DND-41 (cell line): ENCODE measurements at regions not wholly inside any gene's neighbourhood (a gene's known extent, or its start where the extent isn't known, plus 50 kb on each side); places are given as distances from the start of the nearest gene placed in this dataset.

Source experiments
- ATAC-seq: fragments of 200-7000 bp; cut with Tn5 transposase; 3 replicates; pipeline ENCODE4 v1.9.1; 2021; ENCODE audit warnings: low read depth; ENCODE audit not compliant: insufficient read depth
- DNase-seq: peaks from one replicate; pipeline ENCODE4 v3.0.0-alpha.2; 2020
- H2AFZ ChIP-seq: 2 replicates; pipeline ENCODE4 v1.6.0; 2012; ENCODE audit warnings: low read depth, low read length
- H3K27ac ChIP-seq: 2 replicates; pipeline ENCODE4 v1.5.1; 2012; ENCODE audit warnings: low read length, inconsistent platforms
- H3K27me3 ChIP-seq: fragments of 200-600 bp; sonication (generic); 2 replicates; pipeline ENCODE4 v1.6.0; 2012; ENCODE audit warnings: low read length, mild to moderate bottlenecking, inconsistent platforms; ENCODE audit not compliant: insufficient read depth, poor library complexity
- H3K36me3 ChIP-seq: 2 replicates; pipeline ENCODE4 v1.5.1; 2012; ENCODE audit warnings: low read length, inconsistent platforms; ENCODE audit not compliant: insufficient read depth
- H3K4me1 ChIP-seq: 2 replicates; pipeline ENCODE4 v1.5.1; 2012; ENCODE audit warnings: mild to moderate bottlenecking, low read length; ENCODE audit not compliant: insufficient read depth
- H3K4me2 ChIP-seq: 2 replicates; pipeline ENCODE4 v1.6.0; 2012; ENCODE audit warnings: mild to moderate bottlenecking, moderate library complexity, low read length, inconsistent platforms; ENCODE audit not compliant: insufficient read depth
- H3K4me3 ChIP-seq, 2 experiments: fragments of 200-600 bp in 1 of 2; shearing (Covaris generic) in 1 of 2; 2 replicates each; pipeline ENCODE4 v1.5.1; 2012 to 2016; ENCODE audit warnings: inconsistent platforms in 2 of 2, low read length in 2 of 2, mild to moderate bottlenecking in 2 of 2, low read depth in 1 of 2, moderate library complexity in 1 of 2
- H3K79me2 ChIP-seq: 2 replicates; pipeline ENCODE4 v1.6.0; 2012; ENCODE audit warnings: low read length, inconsistent platforms; ENCODE audit not compliant: insufficient read depth
- H3K9ac ChIP-seq: 2 replicates; pipeline ENCODE4 v1.6.0; 2012; ENCODE audit warnings: low read depth, mild to moderate bottlenecking, inconsistent platforms, low read length, moderate library complexity
- H3K9me3 ChIP-seq: 2 replicates; pipeline ENCODE4 v1.5.1; 2012; ENCODE audit warnings: low read length, moderate library complexity, mild to moderate bottlenecking, inconsistent platforms; ENCODE audit not compliant: insufficient read depth, severe bottlenecking
- H4K20me1 ChIP-seq: 2 replicates; pipeline ENCODE4 v1.6.0; 2012; ENCODE audit warnings: low read length; ENCODE audit not compliant: insufficient read depth
- EZH2 ChIP-seq: IDR thresholded peaks from 3 replicates; pipeline ENCODE4 v1.6.1; 2012; ENCODE audit warnings: borderline replicate concordance, low read depth, mild to moderate bottlenecking, moderate library complexity, low read length, inconsistent platforms; ENCODE audit not compliant: severe bottlenecking
- TF ChIP-seq, protein P1 (sequence below): IDR thresholded peaks from 2 replicates; pipeline ENCODE4 v1.5.1; 2012; ENCODE audit warnings: borderline replicate concordance, low read length, moderate library complexity, mild to moderate bottlenecking; ENCODE audit not compliant: poor library complexity, severe bottlenecking; ENCODE audit errors: extremely low read depth

DNA sequence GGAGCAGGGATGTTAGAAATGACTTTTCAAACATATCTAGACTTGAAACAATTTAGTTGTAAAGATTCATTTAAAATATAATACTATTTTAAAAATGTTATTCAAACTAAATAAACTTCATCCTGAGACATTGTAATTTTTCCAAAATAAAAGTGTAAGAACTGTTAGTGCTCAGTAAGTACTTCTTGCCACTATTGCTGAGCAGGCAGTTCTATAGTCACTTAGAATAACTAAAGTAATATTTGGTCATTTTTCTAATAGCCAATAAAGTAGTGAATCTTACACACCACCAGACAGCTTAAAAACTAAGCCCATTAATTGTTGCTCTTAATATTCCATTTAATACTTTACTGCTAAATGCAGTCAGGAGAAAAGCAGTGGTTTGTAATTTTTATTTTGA lies 1120.0 kb upstream of the CDH10 start:
- Histone ChIP-seq H2AFZ (no peak overlapping the region), H3K27ac (no peak overlapping the region), H3K4me1 (no peaks in the 10 kb centered on the region), H3K27me3 (no peaks in the 10 kb centered on the region), H3K4me3 (no peak overlapping the region), H3K9me3 (peaks cover 2% of the 10 kb centered on the region), H3K4me2 (no peak overlapping the region), H3K36me3 (no peaks in the 10 kb centered on the region), H3K9ac (no peak overlapping the region), H4K20me1 (no peaks in the 10 kb centered on the region), H3K79me2 (no peaks in the 10 kb centered on the region)
- ATAC-seq (no peak), DNase-seq (no peak)
- TF ChIP-seq EZH2, result no peak
- TF ChIP-seq, protein P1, sequence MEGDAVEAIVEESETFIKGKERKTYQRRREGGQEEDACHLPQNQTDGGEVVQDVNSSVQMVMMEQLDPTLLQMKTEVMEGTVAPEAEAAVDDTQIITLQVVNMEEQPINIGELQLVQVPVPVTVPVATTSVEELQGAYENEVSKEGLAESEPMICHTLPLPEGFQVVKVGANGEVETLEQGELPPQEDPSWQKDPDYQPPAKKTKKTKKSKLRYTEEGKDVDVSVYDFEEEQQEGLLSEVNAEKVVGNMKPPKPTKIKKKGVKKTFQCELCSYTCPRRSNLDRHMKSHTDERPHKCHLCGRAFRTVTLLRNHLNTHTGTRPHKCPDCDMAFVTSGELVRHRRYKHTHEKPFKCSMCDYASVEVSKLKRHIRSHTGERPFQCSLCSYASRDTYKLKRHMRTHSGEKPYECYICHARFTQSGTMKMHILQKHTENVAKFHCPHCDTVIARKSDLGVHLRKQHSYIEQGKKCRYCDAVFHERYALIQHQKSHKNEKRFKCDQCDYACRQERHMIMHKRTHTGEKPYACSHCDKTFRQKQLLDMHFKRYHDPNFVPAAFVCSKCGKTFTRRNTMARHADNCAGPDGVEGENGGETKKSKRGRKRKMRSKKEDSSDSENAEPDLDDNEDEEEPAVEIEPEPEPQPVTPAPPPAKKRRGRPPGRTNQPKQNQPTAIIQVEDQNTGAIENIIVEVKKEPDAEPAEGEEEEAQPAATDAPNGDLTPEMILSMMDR, result no peak

- Histone ChIP-seq H3K4me1 (no peaks in the 10 kb centered on the region), H3K9ac (no peak overlapping the region), H3K4me3 (no peak overlapping the region), H3K27me3 (no peaks in the 10 kb centered on the region), H3K4me2 (no peak overlapping the region), H4K20me1 (no peaks in the 10 kb centered on the region), H3K79me2 (no peaks in the 10 kb centered on the region), H3K36me3 (no peaks in the 10 kb centered on the region), H3K9me3 (peaks cover 1% of the 10 kb centered on the region), H2AFZ (no peak overlapping the region), H3K27ac (no peak overlapping the region)
- ATAC-seq, result no peak
- TF ChIP-seq, protein P1, result no peak
- no peak for TF ChIP-seq EZH2
- DNase-seq, result no peak
These were observed 1119.0 kb upstream of the CDH10 start for GRCh38 chr5:25763781-25764180.

- H3K4me2 ChIP-seq, result no peak overlapping the region
- TF ChIP-seq, protein P1, result no peak
- no peak for TF ChIP-seq EZH2
- H4K20me1 ChIP-seq, result no peaks in the 10 kb centered on the region
- no peak overlapping the region for H3K4me3 ChIP-seq
- H3K9ac ChIP-seq, result no peak overlapping the region
- DNase-seq, result peak; percentile 8
- H3K9me3 ChIP-seq, result peaks cover 26% of the 10 kb centered on the region
- no peak overlapping the region for H2AFZ ChIP-seq
- no peak for ATAC-seq
- H3K36me3 ChIP-seq, result no peaks in the 10 kb centered on the region
- no peaks in the 10 kb centered on the region for H3K27me3 ChIP-seq
- no peaks in the 10 kb centered on the region for H3K79me2 ChIP-seq
- H3K4me1 ChIP-seq, result no peaks in the 10 kb centered on the region
- H3K27ac ChIP-seq, result no peak overlapping the region
These were observed 1110.1 kb upstream of the CDH10 start for GRCh38 chr5:25754895-25755294.

DNA sequence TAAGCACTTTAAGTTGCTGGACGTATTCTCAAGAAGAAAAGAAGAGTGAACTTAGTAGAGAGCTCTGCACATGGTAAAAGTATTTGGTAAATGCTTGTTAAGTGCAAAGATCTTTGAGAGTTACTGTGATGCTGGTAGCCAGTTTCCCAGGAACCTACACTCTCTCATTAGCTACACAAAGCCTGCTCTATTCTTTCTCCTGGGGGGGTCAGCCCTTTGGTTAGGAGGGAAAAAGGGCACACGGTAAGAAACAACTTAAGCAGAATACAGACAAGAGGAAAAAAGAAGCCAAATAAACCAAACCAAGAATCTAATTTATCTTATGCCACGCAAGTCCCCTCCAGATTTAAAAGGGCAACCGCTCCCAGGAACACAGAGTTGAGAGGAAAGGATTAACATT lies 1100.1 kb upstream of the CDH10 start:
- Histone ChIP-seq H2AFZ (no peak overlapping the region), H4K20me1 (no peaks in the 10 kb centered on the region), H3K79me2 (no peaks in the 10 kb centered on the region), H3K9ac (no peak overlapping the region), H3K4me3 (no peak overlapping the region), H3K9me3 (no peaks in the 10 kb centered on the region), H3K27me3 (no peaks in the 10 kb centered on the region), H3K4me1 (no peaks in the 10 kb centered on the region), H3K4me2 (no peak overlapping the region), H3K27ac (no peak overlapping the region), H3K36me3 (no peaks in the 10 kb centered on the region)
- TF ChIP-seq, protein P1, result no peak
- no peak for TF ChIP-seq EZH2
- DNase-seq (no peak), ATAC-seq (no peak)
